HG03378 (cell line): ENCODE measurements at regions not wholly inside any gene's neighbourhood (a gene's known extent, or its start where the extent isn't known, plus 50 kb on each side); places are given as distances from the start of the nearest gene placed in this dataset.

Experiments
- ATAC-seq: cut with Tn5 transposase; IDR thresholded peaks from one replicate; pipeline ENCODE4 v1.9.1; 2021; ENCODE audit warnings: mild to moderate bottlenecking, moderate library complexity; ENCODE audit not compliant: unreplicated experiment

- no peak for ATAC-seq
Measured at GRCh38 chrX:73768886-73769285, 83.6 kb downstream of the XIST start.

GRCh38 chrX:73768160-73768559, 84.4 kb downstream of the XIST start:
- no peak for ATAC-seq

GRCh38 chrX:73767017-73767416, 85.5 kb downstream of the XIST start:
- ATAC-seq: no peak

- ATAC-seq: no peak
Measured at GRCh38 chrX:73766431-73766795, 86.1 kb downstream of the XIST start.

- ATAC-seq: no peak
Measured at GRCh38 chrX:73765776-73766430, 86.6 kb downstream of the XIST start.

GRCh38 chrX:73758250-73758649, 94.3 kb downstream of the XIST start:
- ATAC-seq: peak; percentile 71
